ENCODE measurements at regions not wholly inside any gene's neighbourhood (a gene's known extent, or its start where the extent isn't known, plus 50 kb on each side); places are given as distances from the start of the nearest gene placed in this dataset.
A peak's percentile ranks its signal among the peaks of the same experiment; 100 is the strongest.

DNA sequence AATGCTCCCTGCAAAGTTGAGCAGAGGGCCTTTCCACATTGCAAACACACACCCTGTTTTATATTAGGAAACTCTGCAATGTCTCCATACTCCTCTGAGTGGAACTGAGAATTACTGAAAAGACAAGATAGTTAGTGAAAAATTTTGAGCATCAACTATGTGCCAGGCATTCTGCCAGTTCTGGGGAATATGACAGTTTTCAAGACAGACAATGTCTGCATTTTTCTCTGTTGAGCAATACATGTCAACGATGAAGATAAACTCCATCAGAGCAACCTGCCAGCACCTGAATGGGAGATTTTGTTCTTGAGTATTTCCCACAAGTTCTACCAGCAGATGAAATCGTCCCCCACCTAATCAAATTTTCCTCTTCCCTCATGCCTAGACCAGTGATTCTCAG is 203.4 kb upstream of the BMPER start:
- ATAC-seq = no peak

DNA sequence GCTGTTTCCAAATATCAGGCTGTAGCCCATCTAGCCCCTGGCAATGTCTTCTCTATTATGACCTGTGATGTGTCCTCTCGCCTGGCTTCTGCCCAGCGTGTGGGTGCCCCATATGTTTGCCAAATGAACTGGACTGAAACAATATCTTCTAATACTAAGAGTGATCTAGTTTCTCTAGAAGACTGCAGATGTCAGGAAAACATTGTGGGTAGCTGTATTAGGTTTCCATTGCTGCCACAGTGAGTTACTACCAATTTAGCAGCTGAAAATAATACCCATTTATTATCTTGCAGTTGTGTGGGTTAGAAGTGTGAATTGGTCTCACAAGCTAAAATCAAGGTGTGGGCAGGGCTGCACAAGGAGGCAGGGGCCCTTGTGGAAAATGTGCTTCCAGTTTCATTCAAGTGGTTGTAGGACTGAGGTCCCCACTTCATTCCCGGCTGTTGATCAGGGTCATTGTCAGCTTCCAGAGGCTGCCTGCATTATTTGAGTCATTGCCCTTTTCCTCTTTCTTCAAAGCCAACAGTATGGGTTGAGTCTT is 202.8 kb upstream of the BMPER start:
- no peak for ATAC-seq

DNA sequence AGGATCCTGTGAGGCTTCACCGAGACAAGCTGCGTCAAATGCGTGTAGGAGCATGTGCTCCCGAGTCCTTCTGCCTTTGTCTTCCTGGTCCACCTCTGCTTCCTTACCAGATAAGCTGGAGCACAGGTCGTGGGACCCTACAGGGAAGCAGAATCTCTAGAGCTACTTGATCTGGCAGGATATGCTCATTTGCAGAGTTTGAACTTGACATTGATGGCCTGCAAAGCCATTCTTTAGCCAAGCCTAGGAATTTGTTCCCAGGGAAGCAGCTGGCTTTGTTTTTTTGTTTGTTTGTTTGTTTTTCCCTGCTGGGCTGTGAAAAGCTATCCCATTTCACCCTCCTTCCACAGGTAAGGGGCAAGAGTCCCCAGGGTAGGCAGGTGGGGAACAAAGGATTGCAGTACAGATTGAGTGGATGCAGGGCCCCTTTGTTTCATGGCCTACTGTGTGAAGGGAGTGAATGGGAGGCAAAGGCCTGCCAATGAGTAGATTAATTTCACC is 200.0 kb upstream of the BMPER start:
- ATAC-seq = no peak

DNA sequence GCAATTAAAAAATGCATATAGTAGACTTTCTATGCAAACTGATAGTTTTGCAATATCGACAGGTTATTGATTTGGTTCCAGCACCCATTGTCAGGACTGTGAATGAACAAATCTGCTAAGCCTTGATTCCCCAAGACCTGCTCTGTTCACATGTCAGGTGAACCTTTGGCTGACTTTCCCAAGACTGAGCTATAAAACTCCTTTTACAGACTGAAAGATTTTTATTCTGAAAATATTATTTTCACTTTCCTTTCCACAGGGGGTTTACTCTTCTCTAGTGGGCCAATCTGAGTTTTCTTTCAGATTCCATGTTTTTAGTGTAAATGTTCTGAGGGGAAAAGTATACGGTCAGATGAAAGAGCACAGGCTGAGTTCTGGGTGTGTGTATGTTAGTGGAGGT is 199.2 kb upstream of the BMPER start:
- ATAC-seq = no peak

- no peak for ATAC-seq
Observed at GRCh38 chr7:33706771-33707200, 198.6 kb upstream of the BMPER start.

- ATAC-seq = no peak
Observed at GRCh38 chr7:33707427-33707826, 197.9 kb upstream of the BMPER start.

DNA sequence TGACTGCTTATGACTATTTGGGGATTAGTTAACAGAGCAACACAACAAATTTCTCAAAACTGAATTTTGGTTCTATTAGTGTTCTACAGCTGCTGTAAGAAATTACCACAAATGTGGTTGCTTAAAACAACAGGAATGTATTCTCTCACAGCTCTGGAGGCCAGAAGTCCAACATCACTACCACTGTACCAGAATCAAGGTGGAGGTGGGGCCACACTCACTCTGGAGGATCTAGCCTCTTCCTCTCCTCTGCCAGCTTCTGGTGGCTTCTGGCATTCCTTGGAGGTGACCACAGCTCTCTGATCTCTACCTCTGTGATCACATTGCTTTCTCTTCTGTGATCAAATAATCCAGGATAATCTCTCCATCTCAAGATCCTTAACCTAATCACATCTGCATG is 194.7 kb upstream of the BMPER start:
- no peak for ATAC-seq

DNA sequence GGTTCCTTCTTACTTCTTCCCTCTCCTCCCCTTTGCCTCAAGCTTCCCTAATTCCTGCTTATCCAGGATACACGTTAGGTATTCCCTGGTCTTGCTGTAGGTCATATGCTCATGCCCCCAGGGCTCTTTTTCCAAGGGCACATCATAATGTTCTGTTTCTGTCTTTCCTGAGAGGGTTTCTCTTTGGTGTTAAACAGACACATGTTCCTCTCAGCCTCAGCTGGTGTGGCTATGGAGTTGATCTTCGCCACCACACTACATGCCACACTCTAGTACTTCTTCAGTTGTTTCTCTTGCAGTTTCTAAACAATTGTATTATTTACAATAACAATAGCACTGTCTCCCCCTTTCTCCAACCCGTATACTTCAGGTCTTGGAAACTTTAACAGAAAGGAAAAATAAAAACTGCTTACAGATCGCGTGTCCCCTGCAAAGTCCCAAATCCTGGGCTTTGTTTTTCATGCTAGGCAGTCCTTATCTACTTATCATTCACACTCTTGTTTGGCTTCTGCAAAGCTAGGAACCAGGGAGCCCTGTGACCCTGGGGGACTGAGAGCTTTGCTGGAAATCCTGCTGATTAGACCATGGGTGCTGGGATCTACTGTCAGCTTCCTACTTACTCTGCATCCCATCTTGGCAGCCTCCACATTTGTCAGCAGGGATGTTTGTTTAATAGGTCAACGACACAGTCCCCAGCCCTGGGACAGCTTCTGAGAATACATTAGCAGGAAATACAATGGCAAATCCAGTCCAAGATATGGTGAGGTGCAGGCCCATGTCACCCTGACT is 193.9 kb upstream of the BMPER start:
- ATAC-seq = no peak

- ATAC-seq = no peak
Observed at GRCh38 chr7:33712020-33712414, 193.3 kb upstream of the BMPER start.

- no peak for ATAC-seq
Observed at GRCh38 chr7:33714208-33714607, 191.1 kb upstream of the BMPER start.

- ATAC-seq = peak; percentile 32
Observed at GRCh38 chr7:33716581-33717477, 188.5 kb upstream of the BMPER start.

DNA sequence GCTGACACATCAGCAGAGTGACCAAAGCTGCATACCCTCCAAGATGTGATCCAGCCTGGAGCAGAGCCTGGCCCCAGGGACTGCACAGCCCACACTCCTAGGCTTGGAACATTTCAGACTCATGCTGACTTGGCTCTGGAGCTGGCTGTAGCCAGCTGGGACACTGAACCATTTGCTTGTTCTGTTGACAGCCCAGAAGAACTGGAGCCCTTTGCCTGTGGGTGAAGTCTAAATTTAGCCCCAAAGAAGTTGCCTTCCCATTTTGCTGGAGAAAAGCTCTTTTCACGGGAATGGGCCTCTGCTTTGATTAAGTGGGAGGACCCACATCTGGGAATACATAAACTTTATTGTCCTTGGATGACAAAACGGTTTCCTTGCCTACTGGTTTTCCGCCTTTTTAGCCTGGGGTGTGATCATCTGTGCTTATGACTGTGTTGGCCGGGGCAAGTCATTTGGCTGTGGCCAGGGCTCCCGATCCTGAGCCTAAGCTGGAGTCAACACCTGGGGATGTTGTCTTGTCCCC is 186.2 kb upstream of the BMPER start:
- no peak for ATAC-seq

- no peak for ATAC-seq
Observed at GRCh38 chr7:33720139-33720538, 185.2 kb upstream of the BMPER start.

DNA sequence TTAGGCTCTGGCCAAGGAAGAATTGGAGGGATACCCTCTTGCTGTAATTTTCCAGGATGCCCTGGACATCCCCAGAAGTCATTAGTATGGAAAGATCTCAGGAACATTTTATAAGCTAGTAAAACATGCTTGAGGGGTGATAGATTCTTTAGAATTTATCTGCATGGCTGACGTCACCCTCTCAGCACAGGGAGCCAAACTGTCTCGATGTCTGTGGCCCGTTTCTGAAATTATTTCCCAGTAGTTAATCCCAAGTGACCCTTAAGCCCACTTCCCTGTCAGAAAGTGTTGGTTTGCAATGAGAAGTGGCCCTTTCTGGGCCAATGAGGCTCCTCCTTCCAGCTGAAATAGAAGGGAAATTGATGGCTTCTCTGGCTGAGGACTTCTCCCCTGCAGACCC is 184.5 kb upstream of the BMPER start:
- no peak for ATAC-seq

- no peak for ATAC-seq
Observed at GRCh38 chr7:33721895-33722294, 183.4 kb upstream of the BMPER start.

DNA sequence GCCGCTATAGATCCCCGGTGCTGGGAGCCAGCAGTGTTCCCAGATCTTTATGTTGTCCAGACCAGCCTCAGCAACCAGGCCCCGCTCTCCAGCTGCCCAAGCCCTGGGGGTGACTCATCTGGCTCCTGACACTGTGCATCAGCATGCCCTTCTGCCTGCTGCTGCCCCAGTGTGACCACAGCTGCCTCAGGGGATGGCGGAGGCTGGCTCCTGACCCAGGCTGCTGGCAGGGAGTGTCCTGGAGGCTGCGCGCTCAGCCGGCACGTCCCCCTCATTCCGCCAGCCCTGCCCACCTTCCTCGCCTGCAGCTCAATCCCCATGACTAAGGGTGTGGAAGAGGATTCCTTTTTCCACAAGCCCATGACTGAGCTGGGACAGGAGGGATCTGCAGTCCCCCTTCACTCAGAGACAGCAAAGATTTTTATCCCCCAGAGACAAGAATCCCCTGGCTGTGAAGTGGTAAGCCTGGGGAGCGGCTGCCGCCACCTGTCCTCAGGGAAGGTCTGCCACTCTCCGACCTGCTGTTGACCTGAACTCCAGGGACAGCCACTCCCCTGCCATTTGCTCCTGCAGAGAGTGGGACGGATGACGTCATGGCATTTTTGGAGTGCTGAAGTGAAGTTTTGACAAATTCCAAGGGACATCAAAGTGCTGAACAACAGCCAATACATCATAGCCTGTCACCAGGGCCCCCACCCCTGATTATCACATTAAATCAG is 182.8 kb upstream of the BMPER start:
- ATAC-seq = peak; percentile 88

GRCh38 chr7:33724201-33724600 is 181.1 kb upstream of the BMPER start:
- ATAC-seq = no peak

DNA sequence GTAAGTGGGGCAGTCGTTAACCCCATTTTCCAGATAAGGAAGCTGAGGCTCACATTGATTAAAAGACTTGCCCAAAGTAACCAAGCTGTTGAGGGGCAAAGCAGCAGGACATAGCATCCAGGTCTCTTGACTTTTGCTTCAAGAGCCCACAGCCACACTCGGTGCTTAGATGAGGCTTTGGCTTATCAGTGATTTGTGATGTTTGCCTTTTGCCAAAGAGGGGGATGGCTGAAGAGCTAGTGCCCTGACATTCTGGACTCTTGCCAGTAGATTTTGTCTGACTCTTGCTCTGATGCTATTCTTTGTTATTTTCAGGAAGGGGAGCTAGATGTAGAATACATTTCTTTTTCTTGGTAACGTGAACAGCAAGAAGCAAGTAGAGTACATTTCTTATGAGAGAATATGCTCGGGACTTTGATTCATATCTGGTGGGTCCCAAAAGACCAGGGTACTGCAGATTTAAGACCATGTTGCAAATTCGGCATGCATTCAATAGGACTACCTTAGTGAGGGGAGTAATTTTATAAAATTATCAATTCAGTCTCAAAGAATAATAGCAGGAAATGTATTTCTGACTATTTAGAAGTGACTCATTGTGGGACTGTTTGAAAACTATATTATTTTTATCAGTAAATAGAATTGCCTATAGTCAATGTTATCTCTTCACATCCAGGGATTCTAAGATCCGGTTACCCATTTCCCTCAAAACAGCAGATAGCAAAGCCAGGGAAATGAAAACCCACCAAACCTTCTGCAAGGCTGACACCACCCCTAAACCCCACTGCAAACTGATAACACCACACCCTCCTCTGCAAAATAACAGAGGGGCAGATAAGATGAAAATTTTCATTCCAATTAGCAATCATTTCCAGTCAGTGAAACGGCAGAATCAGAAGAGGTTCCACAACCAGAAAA is 180.0 kb upstream of the BMPER start:
- ATAC-seq = no peak

GRCh38 chr7:33726582-33726981 is 178.8 kb upstream of the BMPER start:
- no peak for ATAC-seq

DNA sequence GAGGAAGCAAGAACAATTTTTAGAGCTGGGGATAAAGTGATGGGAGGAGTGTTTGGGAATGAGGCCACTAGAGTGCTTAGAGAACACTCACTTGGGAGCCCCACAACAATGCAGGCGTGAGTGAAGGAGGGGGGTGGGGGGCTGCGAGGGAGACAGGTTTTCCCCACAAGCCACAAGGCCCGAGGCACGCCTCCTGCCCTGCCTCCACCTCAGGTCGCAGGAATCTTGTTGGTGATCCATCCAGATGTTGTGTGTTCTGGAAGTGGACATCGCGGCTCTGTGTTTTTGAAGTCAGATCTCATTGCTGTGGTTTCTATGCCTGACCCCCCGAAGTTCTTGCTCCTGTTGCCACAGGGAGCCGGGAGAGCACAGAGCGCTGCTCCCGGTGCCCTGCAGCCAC is 178.0 kb upstream of the BMPER start:
- ATAC-seq = no peak

- ATAC-seq = no peak
Observed at GRCh38 chr7:33728873-33729551, 176.3 kb upstream of the BMPER start.
